GM23248 (cell line): ENCODE measurements at regions not wholly inside any gene's neighbourhood (a gene's known extent, or its start where the extent isn't known, plus 50 kb on each side); places are given as distances from the start of the nearest gene placed in this dataset.

Experiments used
- DNase-seq: peaks from one replicate; pipeline ENCODE4 v3.0.0-alpha.2; 2015
- H2AFZ ChIP-seq: fragments of 200-600 bp; sonication (generic); 2 replicates; pipeline ENCODE4 v1.6.1; 2016; ENCODE audit warnings: antibody characterized with exemption
- H3F3A ChIP-seq: fragments of 200-600 bp; sonication (generic); 2 replicates; pipeline ENCODE4 v1.6.1; 2016; ENCODE audit warnings: mild to moderate bottlenecking, antibody characterized with exemption, mixed run types; ENCODE audit not compliant: insufficient read depth
- H3K27ac ChIP-seq: fragments of 200-600 bp; sonication (generic); 2 replicates; pipeline ENCODE4 v1.5.1; 2016; ENCODE audit warnings: mild to moderate bottlenecking
- H3K27me3 ChIP-seq: fragments of 200-600 bp; sonication (generic); replicated peaks from 2 replicates; pipeline ENCODE4 v1.6.1; 2016; ENCODE audit warnings: mild to moderate bottlenecking; ENCODE audit not compliant: insufficient read depth
- H3K36me3 ChIP-seq: fragments of 200-600 bp; sonication (generic); 2 replicates; pipeline ENCODE4 v1.6.1; 2016; ENCODE audit warnings: low read depth, mild to moderate bottlenecking
- H3K4me1 ChIP-seq: fragments of 200-600 bp; sonication (generic); 2 replicates; pipeline ENCODE4 v1.6.1; 2016; ENCODE audit warnings: mild to moderate bottlenecking; ENCODE audit not compliant: insufficient read depth
- H3K4me2 ChIP-seq: fragments of 200-600 bp; sonication (generic); one replicate; pipeline ENCODE4 v1.6.1; 2016; ENCODE audit warnings: mild to moderate bottlenecking; ENCODE audit not compliant: unreplicated experiment
- H3K4me3 ChIP-seq: fragments of 200-600 bp; sonication (generic); 2 replicates; pipeline ENCODE4 v1.5.1; 2016; ENCODE audit warnings: mild to moderate bottlenecking
- H3K79me2 ChIP-seq: fragments of 200-600 bp; sonication (generic); 2 replicates; pipeline ENCODE4 v1.6.1; 2016; ENCODE audit warnings: mild to moderate bottlenecking; ENCODE audit not compliant: insufficient read depth
- H3K9ac ChIP-seq: fragments of 200-600 bp; sonication (generic); 2 replicates; pipeline ENCODE4 v1.6.1; 2016; ENCODE audit warnings: mild to moderate bottlenecking
- H3K9me2 ChIP-seq: fragments of 200-600 bp; sonication (generic); 2 replicates; pipeline ENCODE4 v1.6.1; 2016; ENCODE audit warnings: mixed run types, mild to moderate bottlenecking, moderate library complexity; ENCODE audit not compliant: insufficient read depth
- H3K9me3 ChIP-seq: fragments of 200-600 bp; sonication (generic); one replicate; pipeline ENCODE4 v1.6.1; 2017; ENCODE audit warnings: low read depth
- H4K20me1 ChIP-seq: fragments of 200-600 bp; sonication (generic); 2 replicates; pipeline ENCODE4 v1.6.0; 2016; ENCODE audit not compliant: insufficient read depth
- EZH2 ChIP-seq: fragments of 200-600 bp; sonication (generic); IDR thresholded peaks from 2 replicates; pipeline ENCODE4 v1.6.1; 2018; ENCODE audit warnings: antibody characterized with exemption, mild to moderate bottlenecking; ENCODE audit not compliant: insufficient read depth, poor library complexity, severe bottlenecking
- EZH2phosphoT487 ChIP-seq: fragments of 200-600 bp; sonication (generic); IDR thresholded peaks from 2 replicates; pipeline ENCODE4 v1.6.1; 2018; ENCODE audit warnings: antibody characterized with exemption, moderate library complexity, mild to moderate bottlenecking, low read depth; ENCODE audit not compliant: insufficient read depth
- WGBS, 2 experiments: methylation state at CpG; one replicate each; pipeline ENCODE4 v1.1.6; 2015 to 2017; ENCODE audit warnings: low lambda C conversion rate in 2 of 2, low coverage in 1 of 2; ENCODE audit errors: missing lambda C conversion rate in 2 of 2; 5-methylcytosine and 5-hydroxymethylcytosine counted together
- in situ Hi-C: fragments of 300-500 bp; cut with MboI; formaldehyde crosslinking; loops from 2 replicates; pipeline ENCODE4 v1.15.0; 2020

DNA sequence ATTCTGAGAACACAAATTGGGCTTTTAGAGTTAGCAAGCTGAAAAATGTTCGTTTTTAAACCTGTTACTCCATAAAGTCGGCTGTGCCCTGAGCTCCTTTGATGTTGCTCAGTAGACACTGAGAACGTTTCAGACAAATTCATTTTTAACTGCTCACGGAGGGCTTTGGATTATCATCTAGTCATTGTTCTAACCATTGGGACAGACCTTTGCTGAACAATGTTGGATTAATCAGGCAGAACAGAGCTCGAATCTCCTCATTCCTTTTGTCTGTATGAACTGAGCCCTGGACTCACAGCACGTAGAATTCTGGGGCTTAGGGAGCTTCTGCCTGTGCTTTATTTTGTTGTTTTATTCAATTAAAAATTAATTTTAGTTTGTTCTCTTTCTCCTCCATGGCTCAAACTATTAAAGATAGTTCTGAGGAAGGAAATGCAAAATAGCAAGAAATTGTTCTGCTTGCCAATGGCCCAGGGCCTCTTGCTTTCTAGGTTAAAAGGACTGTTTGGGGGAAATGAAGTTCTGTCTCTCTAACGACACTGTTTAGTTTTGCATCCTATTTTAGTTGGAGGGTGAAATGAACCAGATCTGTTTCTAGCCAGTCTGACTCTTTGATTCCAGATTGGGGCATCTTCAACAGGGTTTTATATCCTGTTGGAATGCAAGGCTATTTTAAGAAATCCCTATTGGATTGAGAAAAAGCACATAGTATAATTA is 114.7 kb upstream of the CXCR4 start:
- H3K9me2 ChIP-seq: no peaks in the 10 kb centered on the region

DNA sequence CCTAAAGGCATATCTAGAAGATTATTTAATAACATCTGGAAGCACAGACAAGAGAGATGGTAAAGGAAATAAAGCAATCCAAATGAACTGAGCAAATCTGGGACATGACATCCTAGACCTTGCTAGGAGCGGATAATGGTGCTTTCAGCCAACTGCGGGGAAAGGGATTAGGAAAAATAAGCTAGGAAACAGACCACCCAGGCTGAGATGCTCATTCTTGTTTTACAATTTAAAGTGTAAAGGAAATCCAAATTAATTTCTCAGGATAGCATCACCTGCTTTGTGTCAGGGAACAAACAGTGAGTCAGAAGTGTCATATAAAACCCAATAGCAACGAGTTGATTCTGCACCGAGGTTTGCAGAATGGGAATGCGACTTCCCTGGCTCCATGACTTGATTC is 112.5 kb upstream of the CXCR4 start:
- Histone ChIP-seq H3K4me3 (no peak overlapping the region), H3K4me1 (no peaks in the 10 kb centered on the region), H3K4me2 (no peak overlapping the region), H3K27ac (no peak overlapping the region), H3K9ac (no peak overlapping the region), H3K79me2 (no peaks in the 10 kb centered on the region), H3F3A (peaks cover 4% of the 10 kb centered on the region; the same call in 1 of the 2 replicates), H3K36me3 (no peaks in the 10 kb centered on the region), H3K9me2 (no peaks in the 10 kb centered on the region), H3K9me3 (no peaks in the 10 kb centered on the region), H4K20me1 (no peaks in the 10 kb centered on the region), H3K27me3 (peaks cover 14% of the 10 kb centered on the region), H2AFZ (no peak overlapping the region)
- TF ChIP-seq EZH2phosphoT487 (no peak), EZH2 (no peak)
- in situ Hi-C loops: no loop called here
- no peak for DNase-seq
- WGBS, 2 experiments: 37 to 40% methylated on average over 5 of the region's 5 CpGs

More for the DNA sequence above, 114.7 kb upstream of the CXCR4 start:
- Histone ChIP-seq H3K27ac (no peak overlapping the region), H3K9ac (no peak overlapping the region), H3K27me3 (peaks cover 14% of the 10 kb centered on the region), H3K4me2 (no peak overlapping the region), H4K20me1 (no peaks in the 10 kb centered on the region), H3K4me3 (no peak overlapping the region), H2AFZ (no peak overlapping the region), H3K9me3 (no peaks in the 10 kb centered on the region), H3K4me1 (peaks cover 8% of the 10 kb centered on the region), H3K36me3 (no peaks in the 10 kb centered on the region), H3F3A (peaks cover 7% of the 10 kb centered on the region; the same call in 1 of the 2 replicates), H3K79me2 (no peaks in the 10 kb centered on the region)
- in situ Hi-C loops: no loop called here
- DNase-seq: no peak
- 17% methylated on average over 7 of the region's 7 CpGs for WGBS, 2 experiments
- TF ChIP-seq EZH2: no peak
- TF ChIP-seq EZH2phosphoT487: no peak

DNA sequence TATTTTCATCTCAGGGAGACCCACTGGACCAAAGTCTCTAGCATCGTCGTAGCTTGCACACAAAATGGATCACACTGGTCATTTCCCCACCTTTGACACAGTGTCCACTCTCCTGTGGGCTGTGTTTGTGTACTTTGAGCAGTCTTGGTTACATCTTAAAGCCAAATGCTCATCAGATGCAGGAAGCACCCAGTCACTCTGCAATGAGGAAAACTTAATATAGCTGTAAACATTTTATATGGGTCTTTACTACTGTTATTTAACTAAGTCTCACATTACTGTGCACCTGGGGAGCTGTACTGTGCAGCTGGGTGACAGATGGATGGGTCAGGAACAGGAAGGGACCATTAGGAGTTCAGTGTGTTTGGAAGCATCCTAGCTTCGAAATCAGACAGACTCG is 109.0 kb upstream of the CXCR4 start:
- Histone ChIP-seq H3K27me3 (peaks cover 14% of the 10 kb centered on the region), H3K4me3 (no peak overlapping the region), H3K9ac (no peak overlapping the region), H3K36me3 (no peaks in the 10 kb centered on the region), H3K27ac (no peak overlapping the region), H3K4me2 (no peak overlapping the region), H3K9me3 (no peaks in the 10 kb centered on the region), H3F3A (no peaks in the 10 kb centered on the region), H3K4me1 (no peaks in the 10 kb centered on the region), H3K79me2 (no peaks in the 10 kb centered on the region), H3K9me2 (no peaks in the 10 kb centered on the region), H4K20me1 (no peaks in the 10 kb centered on the region), H2AFZ (no peak overlapping the region)
- in situ Hi-C loops: no loop called here
- 32 to 40% methylated on average over 4 of the region's 4 CpGs for WGBS, 2 experiments
- no peak for TF ChIP-seq EZH2
- TF ChIP-seq EZH2phosphoT487: no peak
- DNase-seq: no peak

DNA sequence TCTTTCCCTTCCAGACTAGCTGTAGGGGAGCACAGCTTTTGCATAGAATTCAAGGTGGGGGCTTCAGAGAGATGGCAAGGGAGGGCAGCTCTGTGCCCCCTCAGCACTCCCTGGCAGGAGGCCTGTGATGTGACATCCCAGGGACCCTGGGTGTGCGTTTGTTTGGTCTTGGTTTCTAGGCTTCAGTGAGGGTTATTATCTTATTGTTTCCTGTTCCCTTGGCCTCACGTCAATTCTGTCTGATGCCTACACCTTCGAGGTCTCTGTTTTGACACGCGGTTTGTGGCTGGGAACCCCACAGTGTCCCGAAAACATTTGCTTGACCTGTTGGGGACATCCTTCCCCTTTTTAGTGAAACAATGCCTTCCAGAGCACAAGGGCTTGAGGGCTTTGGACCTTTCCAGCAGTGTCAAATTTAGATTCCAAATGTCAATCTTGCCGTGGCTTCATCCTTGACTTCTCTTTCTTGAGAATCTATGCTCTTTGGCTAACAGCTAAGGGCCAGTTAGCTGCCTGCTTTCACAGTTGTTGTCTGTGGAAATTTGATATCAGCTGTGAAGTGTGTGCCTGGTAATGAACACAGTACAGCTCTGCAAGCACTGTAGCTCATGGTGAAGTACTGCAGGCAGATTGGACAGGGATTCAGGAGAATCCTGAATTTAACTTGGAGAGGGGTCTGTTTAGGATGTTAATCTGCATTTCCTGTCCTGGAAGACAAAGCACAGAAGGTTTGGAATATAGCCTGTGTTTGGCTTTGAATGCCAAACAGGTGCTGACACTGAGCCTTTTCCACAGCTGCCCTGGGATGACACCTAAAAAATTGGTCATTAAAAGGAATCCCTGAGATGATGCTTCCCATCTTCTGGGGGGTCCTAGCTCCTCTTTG is 108.2 kb upstream of the CXCR4 start:
- no peaks in the 10 kb centered on the region for H3K79me2 ChIP-seq
- no peak overlapping the region for H3K4me2 ChIP-seq
- no peak overlapping the region for H3K9ac ChIP-seq
- WGBS, 2 experiments: 13 to 20% methylated on average over 7 of the region's 7 CpGs
- H3K9me2 ChIP-seq: no peaks in the 10 kb centered on the region
- H3K27ac ChIP-seq: no peak overlapping the region
- H3K36me3 ChIP-seq: no peaks in the 10 kb centered on the region
- peaks cover 14% of the 10 kb centered on the region for H3K27me3 ChIP-seq
- H3F3A ChIP-seq: no peaks in the 10 kb centered on the region
- TF ChIP-seq EZH2phosphoT487 (no peak), EZH2 (no peak)
- no peaks in the 10 kb centered on the region for H3K9me3 ChIP-seq
- no peak overlapping the region for H2AFZ ChIP-seq
- H3K4me3 ChIP-seq: no peak overlapping the region
- no peaks in the 10 kb centered on the region for H4K20me1 ChIP-seq
- no peak for DNase-seq
- H3K4me1 ChIP-seq: no peaks in the 10 kb centered on the region
- in situ Hi-C loops: no loop called here
